Kidney epithelial cell (primary cell): ENCODE measurements at regions not wholly inside any gene's neighbourhood (a gene's known extent, or its start where the extent isn't known, plus 50 kb on each side); places are given as distances from the start of the nearest gene placed in this dataset.

Experiments used
- DNase-seq: peaks from one replicate; pipeline ENCODE4 v3.0.0-alpha.2; 2010; ENCODE audit warnings: low read depth
- H3K27me3 ChIP-seq: 2 replicates; pipeline ENCODE4 v1.6.0; 2011; ENCODE audit warnings: low read length; ENCODE audit not compliant: control insufficient read depth, insufficient read depth
- H3K36me3 ChIP-seq: 2 replicates; pipeline ENCODE4 v1.5.1; 2011; ENCODE audit warnings: low read length; ENCODE audit not compliant: control insufficient read depth, insufficient read depth
- H3K4me3 ChIP-seq: 2 replicates; pipeline ENCODE4 v1.5.1; 2011; ENCODE audit warnings: low read depth, mild to moderate bottlenecking, control low read depth, low read length
- CTCF ChIP-seq: IDR thresholded peaks from 2 replicates; pipeline ENCODE4 v1.5.1; 2011; ENCODE audit warnings: mild to moderate bottlenecking, moderate library complexity, low read length, control low read depth, inconsistent platforms; ENCODE audit not compliant: insufficient read depth, poor library complexity, severe bottlenecking

GRCh38 chr13:50414640-50415039 is 399.4 kb downstream of the KCNRG start:
- H3K27me3 ChIP-seq: no peaks in the 10 kb centered on the region
- H3K4me3 ChIP-seq: no peak overlapping the region
- TF ChIP-seq CTCF: no peak
- H3K36me3 ChIP-seq: no peaks in the 10 kb centered on the region
- no peak for DNase-seq

GRCh38 chr13:50415428-50415827 is 400.2 kb downstream of the KCNRG start:
- TF ChIP-seq CTCF: no peak
- Histone ChIP-seq H3K36me3 (no peaks in the 10 kb centered on the region), H3K27me3 (no peaks in the 10 kb centered on the region), H3K4me3 (no peak overlapping the region)
- no peak for DNase-seq

- no peaks in the 10 kb centered on the region for H3K27me3 ChIP-seq
- no peak for TF ChIP-seq CTCF
- H3K4me3 ChIP-seq: no peak overlapping the region
- H3K36me3 ChIP-seq: no peaks in the 10 kb centered on the region
- no peak for DNase-seq
Observed at GRCh38 chr13:50417597-50417996, 402.4 kb downstream of the KCNRG start.

GRCh38 chr13:50419331-50419865 is 404.2 kb downstream of the KCNRG start:
- TF ChIP-seq CTCF: no peak
- Histone ChIP-seq H3K36me3 (no peaks in the 10 kb centered on the region), H3K27me3 (no peaks in the 10 kb centered on the region), H3K4me3 (no peak overlapping the region)
- DNase-seq: no peak

- Histone ChIP-seq H3K4me3 (no peak overlapping the region), H3K27me3 (no peaks in the 10 kb centered on the region), H3K36me3 (no peaks in the 10 kb centered on the region)
- no peak for DNase-seq
- no peak for TF ChIP-seq CTCF
Observed at GRCh38 chr13:50419896-50420295, 404.7 kb downstream of the KCNRG start.

GRCh38 chr13:50420718-50421472 is 405.7 kb downstream of the KCNRG start:
- Histone ChIP-seq H3K27me3 (no peaks in the 10 kb centered on the region), H3K4me3 (no peak overlapping the region), H3K36me3 (no peaks in the 10 kb centered on the region)
- no peak for TF ChIP-seq CTCF
- no peak for DNase-seq
